ENCODE measurements at regions not wholly inside any gene's neighbourhood (a gene's known extent, or its start where the extent isn't known, plus 50 kb on each side); places are given as distances from the start of the nearest gene placed in this dataset.
"Not testable (repeated sequence)": the region's sequence is repeated elsewhere in the genome, so short reads cannot be mapped to it uniquely, and the experiment has no call there.

- no peaks in the 10 kb centered on the region for H3K4me1 Mint-ChIP-seq
- no peaks in the 10 kb centered on the region for H3K36me3 Mint-ChIP-seq
- H3K4me3 Mint-ChIP-seq: no peak overlapping the region
- peaks cover 5% of the 10 kb centered on the region for H3K9me3 Mint-ChIP-seq
- no peak for ATAC-seq
- H3K27ac Mint-ChIP-seq: no peak overlapping the region
- H3K27me3 Mint-ChIP-seq: no peaks in the 10 kb centered on the region
These were observed 113.6 kb upstream of the APCDD1 start for GRCh38 chr18:10340821-10341220.

- H3K4me3 Mint-ChIP-seq: no peak overlapping the region
- no peaks in the 10 kb centered on the region for H3K36me3 Mint-ChIP-seq
- no peaks in the 10 kb centered on the region for H3K27me3 Mint-ChIP-seq
- no peak overlapping the region for H3K27ac Mint-ChIP-seq
- H3K4me1 Mint-ChIP-seq: no peaks in the 10 kb centered on the region
- peaks cover 5% of the 10 kb centered on the region for H3K9me3 Mint-ChIP-seq
- ATAC-seq: no peak
These were observed 110.7 kb upstream of the APCDD1 start for GRCh38 chr18:10343778-10344177.

- ATAC-seq: no peak
- H3K9me3 Mint-ChIP-seq: no peaks in the 10 kb centered on the region
- H3K27me3 Mint-ChIP-seq: no peaks in the 10 kb centered on the region
These were observed 107.6 kb upstream of the APCDD1 start for GRCh38 chr18:10346749-10347415.

GRCh38 chr18:10349561-10349960, 104.9 kb upstream of the APCDD1 start:
- Mint-ChIP-seq H3K27ac (no peak overlapping the region), H3K4me3 (no peak overlapping the region), H3K4me1 (no peaks in the 10 kb centered on the region), H3K27me3 (no peaks in the 10 kb centered on the region), H3K9me3 (no peaks in the 10 kb centered on the region), H3K36me3 (no peaks in the 10 kb centered on the region)
- ATAC-seq: no peak

More at GRCh38 chr18:10346749-10347415, 107.6 kb upstream of the APCDD1 start:
- H3K4me1 Mint-ChIP-seq: no peaks in the 10 kb centered on the region
- H3K27ac Mint-ChIP-seq: no peak overlapping the region
- H3K4me3 Mint-ChIP-seq: no peak overlapping the region
- no peaks in the 10 kb centered on the region for H3K36me3 Mint-ChIP-seq

- H3K27ac Mint-ChIP-seq: no peak overlapping the region
- no peaks in the 10 kb centered on the region for H3K4me1 Mint-ChIP-seq
- H3K27me3 Mint-ChIP-seq: no peaks in the 10 kb centered on the region
- no peak overlapping the region for H3K4me3 Mint-ChIP-seq
- no peaks in the 10 kb centered on the region for H3K36me3 Mint-ChIP-seq
- ATAC-seq: no peak
- H3K9me3 Mint-ChIP-seq: peaks cover under 1% of the 10 kb centered on the region
These were observed 103.8 kb upstream of the APCDD1 start for GRCh38 chr18:10350661-10351060.

GRCh38 chr18:10351219-10351818, 103.1 kb upstream of the APCDD1 start:
- H3K27me3 Mint-ChIP-seq: no peaks in the 10 kb centered on the region
- no peak overlapping the region for H3K4me3 Mint-ChIP-seq
- H3K9me3 Mint-ChIP-seq: peaks cover 6% of the 10 kb centered on the region
- no peak overlapping the region for H3K27ac Mint-ChIP-seq
- H3K36me3 Mint-ChIP-seq: no peaks in the 10 kb centered on the region
- no peak for ATAC-seq
- no peaks in the 10 kb centered on the region for H3K4me1 Mint-ChIP-seq

GRCh38 chr18:10351858-10352257, 102.6 kb upstream of the APCDD1 start:
- Mint-ChIP-seq H3K36me3 (no peaks in the 10 kb centered on the region), H3K4me1 (no peaks in the 10 kb centered on the region), H3K4me3 (no peak overlapping the region), H3K27me3 (no peaks in the 10 kb centered on the region), H3K27ac (no peak overlapping the region), H3K9me3 (peaks cover 9% of the 10 kb centered on the region)
- ATAC-seq: no peak

- Mint-ChIP-seq H3K4me1 (no peaks in the 10 kb centered on the region), H3K27me3 (no peaks in the 10 kb centered on the region)
These were observed 101.8 kb upstream of the APCDD1 start for GRCh38 chr18:10352671-10353070.

GRCh38 chr18:10353791-10354190, 100.6 kb upstream of the APCDD1 start:
- no peaks in the 10 kb centered on the region for H3K36me3 Mint-ChIP-seq
- H3K4me1 Mint-ChIP-seq: no peaks in the 10 kb centered on the region
- H3K27me3 Mint-ChIP-seq: no peaks in the 10 kb centered on the region
- no peak for ATAC-seq
- peaks cover 19% of the 10 kb centered on the region for H3K9me3 Mint-ChIP-seq
- no peak overlapping the region for H3K4me3 Mint-ChIP-seq
- no peak overlapping the region for H3K27ac Mint-ChIP-seq

More at GRCh38 chr18:10352671-10353070, 101.8 kb upstream of the APCDD1 start:
- no peak for ATAC-seq
- no peak overlapping the region for H3K4me3 Mint-ChIP-seq
- H3K9me3 Mint-ChIP-seq: peaks cover 16% of the 10 kb centered on the region
- H3K36me3 Mint-ChIP-seq: no peaks in the 10 kb centered on the region
- no peak overlapping the region for H3K27ac Mint-ChIP-seq

- Mint-ChIP-seq H3K36me3 (no peaks in the 10 kb centered on the region), H3K27me3 (no peaks in the 10 kb centered on the region), H3K4me1 (no peaks in the 10 kb centered on the region), H3K27ac (no peak overlapping the region), H3K4me3 (no peak overlapping the region), H3K9me3 (peaks cover 19% of the 10 kb centered on the region)
- ATAC-seq: no peak
These were observed 100.1 kb upstream of the APCDD1 start for GRCh38 chr18:10354241-10354811.

GRCh38 chr18:10354890-10355289, 99.5 kb upstream of the APCDD1 start:
- Mint-ChIP-seq H3K4me3 (no peak overlapping the region), H3K36me3 (no peaks in the 10 kb centered on the region), H3K9me3 (peaks cover 19% of the 10 kb centered on the region), H3K27ac (no peak overlapping the region), H3K4me1 (no peaks in the 10 kb centered on the region), H3K27me3 (no peaks in the 10 kb centered on the region)
- no peak for ATAC-seq

GRCh38 chr18:10356999-10357398, 97.4 kb upstream of the APCDD1 start:
- H3K4me3 Mint-ChIP-seq, H3K36me3 Mint-ChIP-seq, H3K27ac Mint-ChIP-seq, ATAC-seq, H3K4me1 Mint-ChIP-seq, H3K27me3 Mint-ChIP-seq: not testable (repeated sequence)
- H3K9me3 Mint-ChIP-seq: peaks cover 19% of the 10 kb centered on the region

- Mint-ChIP-seq H3K4me3 (no peak overlapping the region), H3K27me3 (peaks cover 4% of the 10 kb centered on the region), H3K27ac (no peak overlapping the region), H3K4me1 (no peaks in the 10 kb centered on the region), H3K36me3 (no peaks in the 10 kb centered on the region), H3K9me3 (peaks cover 23% of the 10 kb centered on the region)
- no peak for ATAC-seq
These were observed 92.8 kb upstream of the APCDD1 start for GRCh38 chr18:10361660-10362059.

GRCh38 chr18:10365021-10365500, 89.4 kb upstream of the APCDD1 start:
- no peak overlapping the region for H3K27ac Mint-ChIP-seq
- peaks cover 11% of the 10 kb centered on the region for H3K9me3 Mint-ChIP-seq
- no peaks in the 10 kb centered on the region for H3K36me3 Mint-ChIP-seq
- no peak for ATAC-seq
- peaks cover 31% of the 10 kb centered on the region for H3K27me3 Mint-ChIP-seq
- no peaks in the 10 kb centered on the region for H3K4me1 Mint-ChIP-seq
- no peak overlapping the region for H3K4me3 Mint-ChIP-seq

- H3K4me1 Mint-ChIP-seq: no peaks in the 10 kb centered on the region
- H3K27ac Mint-ChIP-seq: no peak overlapping the region
- H3K9me3 Mint-ChIP-seq: peaks cover 11% of the 10 kb centered on the region
- no peaks in the 10 kb centered on the region for H3K36me3 Mint-ChIP-seq
- peaks cover 31% of the 10 kb centered on the region for H3K27me3 Mint-ChIP-seq
- no peak for ATAC-seq
- no peak overlapping the region for H3K4me3 Mint-ChIP-seq
These were observed 88.5 kb upstream of the APCDD1 start for GRCh38 chr18:10365901-10366300.

- H3K27ac Mint-ChIP-seq: no peak overlapping the region
- H3K36me3 Mint-ChIP-seq: no peaks in the 10 kb centered on the region
- no peaks in the 10 kb centered on the region for H3K4me1 Mint-ChIP-seq
- ATAC-seq: no peak
- H3K9me3 Mint-ChIP-seq: peaks cover 11% of the 10 kb centered on the region
- peaks cover 31% of the 10 kb centered on the region for H3K27me3 Mint-ChIP-seq
- no peak overlapping the region for H3K4me3 Mint-ChIP-seq
These were observed 86.6 kb upstream of the APCDD1 start for GRCh38 chr18:10367836-10368235.

Measured in stimulated activated memory B cell treated with anti-CD40 and anti-IgM and Interleukin-4, amounts not matched to agents 10 μg/mL and 1 μg/mL and 100 μg/mL, for 72 hours (primary cell).